Aorta (tissue), 5 donors: ENCODE measurements at regions not wholly inside any gene's neighbourhood (a gene's known extent, or its start where the extent isn't known, plus 50 kb on each side); places are given as distances from the start of the nearest gene placed in this dataset.

Experiments
- ATAC-seq: fragments of 200-7000 bp; cut with Tn5 transposase; one replicate; pipeline ENCODE4 v1.9.1; 2022; ENCODE audit warnings: moderate library complexity; ENCODE audit not compliant: low FRiP score
- DNase-seq, 2 donors: peaks; one replicate each; pipeline ENCODE4 v3.0.0-alpha.2; 2020
- H3K27ac ChIP-seq, 2 donors: one replicate each; pipeline ENCODE4 v1.5.1; 2013; ENCODE audit warnings: low read length in 2 of 2, mild to moderate bottlenecking in 2 of 2, moderate library complexity in 2 of 2, control low read depth in 1 of 2, inconsistent platforms in 1 of 2, low read depth in 1 of 2
- H3K27me3 ChIP-seq, 2 donors: one replicate each; pipeline ENCODE4 v1.6.1; 2013; ENCODE audit warnings: control low read depth in 1 of 2, low read length in 1 of 2, mild to moderate bottlenecking in 1 of 2, moderate library complexity in 1 of 2; ENCODE audit not compliant: insufficient read depth in 2 of 2, control insufficient read depth in 1 of 2
- H3K36me3 ChIP-seq, 2 donors: one replicate each; pipeline ENCODE4 v1.6.1; 2013; ENCODE audit warnings: control low read depth in 1 of 2, low read length in 1 of 2, mild to moderate bottlenecking in 1 of 2; ENCODE audit not compliant: insufficient read depth in 2 of 2, control insufficient read depth in 1 of 2
- H3K4me1 ChIP-seq, 2 donors: one replicate each; pipeline ENCODE4 v1.6.1; 2013; ENCODE audit warnings: low read length in 2 of 2, control low read depth in 1 of 2, mild to moderate bottlenecking in 1 of 2, moderate library complexity in 1 of 2; ENCODE audit not compliant: insufficient read depth in 2 of 2, control insufficient read depth in 1 of 2
- H3K4me3 ChIP-seq, 2 donors: one replicate each; pipeline ENCODE4 v1.5.1; 2013; ENCODE audit warnings: low read length in 2 of 2, control low read depth in 1 of 2, mild to moderate bottlenecking in 1 of 2
- H3K9me3 ChIP-seq: one replicate; pipeline ENCODE4 v1.6.1; 2013; ENCODE audit warnings: mild to moderate bottlenecking, low read length; ENCODE audit not compliant: control insufficient read depth
- WGBS, 2 donors: extraction: QIAGEN DNeasy Blood & Tissue Kit; methylation state at CpG; one replicate each; pipeline ENCODE4 v1.1.7; 2013; 5-methylcytosine and 5-hydroxymethylcytosine counted together
- intact Hi-C, 2 donors: fragments of 100-400 bp; cut with DNase I; formaldehyde crosslinking; loops; one replicate each; pipeline versions ENCODE4 v1.14.2 to v1.15.0; 2022
- donor health status: healthy with polysubstance abuse.
- donor health status: Bipolar disorder and iron deficiency.
- donor health status: DM: no; HTN: no; CAD: no.
- donor health status: DM: no; HTN: no; CAD: no.
- donor health status: DM: yes; HTN: yes; CAD: no.

DNA sequence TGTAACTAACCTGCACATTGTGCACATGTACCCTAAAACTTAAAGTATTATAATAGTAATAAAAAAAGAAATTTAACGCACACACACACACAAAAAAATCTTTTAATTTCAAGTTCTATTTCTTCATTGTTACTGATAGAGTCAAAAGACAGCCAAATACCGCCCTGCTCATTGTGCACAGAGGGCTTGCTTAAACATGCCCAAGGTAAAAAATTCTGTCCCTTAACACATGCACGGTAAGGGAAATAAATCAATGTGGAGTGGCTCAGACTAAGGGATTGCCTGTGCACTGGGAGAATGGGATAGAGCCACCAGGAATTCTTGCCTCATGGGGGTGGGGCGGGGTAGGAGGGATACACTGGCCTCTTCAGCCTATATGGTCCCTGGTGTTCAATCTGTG, 468.0 kb downstream of the NUP35 start:
- WGBS, 2 donors = 82 to 88% methylated on average over 4 of the region's 4 CpGs

DNA sequence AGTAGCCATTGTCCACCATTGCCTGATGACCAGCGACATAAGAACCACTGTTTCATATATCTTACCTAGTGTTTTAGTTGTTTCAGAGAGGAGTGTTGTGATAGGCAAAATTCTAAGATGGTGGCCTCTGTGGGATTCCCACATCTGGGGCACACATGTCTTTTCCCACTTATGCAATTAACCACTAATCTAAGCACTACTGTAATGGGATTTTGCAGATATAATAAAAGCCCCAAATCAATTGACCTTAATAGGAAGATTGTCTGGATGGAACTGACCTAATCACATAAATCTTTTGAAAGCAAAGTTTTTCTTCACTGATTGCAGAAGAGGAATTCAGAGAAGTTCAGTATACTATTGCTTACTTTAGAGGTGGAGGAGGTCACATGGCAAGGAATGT, 469.9 kb downstream of the NUP35 start:
- ATAC-seq = no peak
- no peak for DNase-seq
- WGBS, 2 donors = 74 to 77% methylated on average over 1 of the region's 1 CpG

More for the DNA sequence above, 468.0 kb downstream of the NUP35 start:
- no peak for ATAC-seq
- no peak overlapping the region for H3K4me3 ChIP-seq
- H3K4me1 ChIP-seq = no peaks in the 10 kb centered on the region
- DNase-seq = no peak
- intact Hi-C loops = no loop called here
- no peaks in the 10 kb centered on the region for H3K36me3 ChIP-seq
- H3K27me3 ChIP-seq = no peaks in the 10 kb centered on the region
- H3K27ac ChIP-seq = no peak overlapping the region
- no peaks in the 10 kb centered on the region for H3K9me3 ChIP-seq

DNA sequence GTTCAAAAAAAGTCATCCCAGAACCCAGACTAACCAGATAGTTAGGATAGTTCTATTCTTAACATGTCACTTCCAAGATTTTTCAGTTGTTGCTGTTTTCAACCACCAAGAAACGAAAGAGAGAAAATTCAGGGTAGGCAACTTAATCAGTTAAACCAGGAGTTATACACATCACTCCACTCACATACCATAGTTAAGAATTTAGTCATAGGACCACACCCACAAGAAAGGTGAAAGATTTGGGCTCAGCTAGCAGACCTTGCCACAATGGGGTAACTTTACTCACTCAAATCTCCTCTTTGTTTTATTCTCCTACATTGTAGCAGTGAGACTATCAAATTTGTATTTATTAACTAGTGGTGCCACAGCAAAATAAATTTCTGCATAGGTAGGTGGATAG, 473.6 kb downstream of the NUP35 start:
- H3K27me3 ChIP-seq = no peaks in the 10 kb centered on the region
- no peak overlapping the region for H3K27ac ChIP-seq
- no peaks in the 10 kb centered on the region for H3K4me1 ChIP-seq
- ATAC-seq (no peak), DNase-seq (no peak)
- intact Hi-C loops = no loop called here
- H3K9me3 ChIP-seq = no peaks in the 10 kb centered on the region
- H3K36me3 ChIP-seq = no peaks in the 10 kb centered on the region
- H3K4me3 ChIP-seq = no peak overlapping the region
- WGBS, 2 donors = 83 to 89% methylated on average over 1 of the region's 1 CpG

More for the DNA sequence above, 469.9 kb downstream of the NUP35 start:
- Histone ChIP-seq H3K27ac (no peak overlapping the region), H3K4me3 (no peak overlapping the region), H3K36me3 (no peaks in the 10 kb centered on the region), H3K9me3 (no peaks in the 10 kb centered on the region), H3K27me3 (no peaks in the 10 kb centered on the region), H3K4me1 (no peaks in the 10 kb centered on the region)
- intact Hi-C loops = no loop called here

DNA sequence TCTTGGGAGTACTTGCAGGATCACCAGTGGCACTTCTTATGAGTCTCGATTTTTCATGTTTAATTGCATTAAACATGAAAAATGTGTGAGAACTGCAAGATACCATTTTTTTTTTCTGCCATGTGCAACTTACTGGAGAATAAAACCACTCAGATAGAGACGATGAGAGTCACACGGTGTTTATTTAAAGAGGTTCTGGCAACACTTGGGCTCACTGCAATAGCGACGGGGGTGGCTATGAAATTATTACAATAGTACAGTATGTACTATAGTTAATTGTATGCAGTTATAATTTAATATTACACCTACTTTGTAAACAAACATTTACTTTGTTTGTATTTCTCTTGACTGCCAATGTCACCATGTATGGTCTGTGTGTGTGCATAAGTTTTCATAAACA, 479.8 kb downstream of the NUP35 start:
- WGBS, 2 donors = 74% methylated on average over 5 of the region's 5 CpGs
- Histone ChIP-seq H3K27me3 (no peaks in the 10 kb centered on the region), H3K9me3 (no peaks in the 10 kb centered on the region), H3K4me3 (no peak overlapping the region), H3K27ac (no peak overlapping the region), H3K36me3 (no peaks in the 10 kb centered on the region), H3K4me1 (no peaks in the 10 kb centered on the region)
- intact Hi-C loops = no loop called here
- ATAC-seq (no peak), DNase-seq (no peak)

DNA sequence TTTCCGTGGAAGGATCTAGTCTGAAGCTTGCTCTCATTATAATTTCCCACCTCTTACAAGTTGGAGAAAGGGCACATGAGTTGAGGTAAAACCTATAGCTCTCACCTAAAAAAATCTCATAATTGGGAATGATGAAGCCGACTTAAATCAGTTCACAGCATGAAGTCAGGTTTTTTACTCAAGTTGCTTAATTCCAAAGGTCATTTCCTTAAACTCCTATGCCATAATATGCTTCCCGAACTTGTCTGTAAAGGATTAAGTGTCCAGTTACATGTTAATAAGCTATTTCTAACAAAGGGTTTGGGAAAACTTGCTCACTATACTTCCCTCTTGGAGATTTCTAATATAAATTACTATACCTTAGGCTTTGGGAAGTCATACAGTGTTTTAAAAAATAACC, 481.2 kb downstream of the NUP35 start:
- H3K36me3 ChIP-seq = no peaks in the 10 kb centered on the region
- DNase-seq (no peak), ATAC-seq (no peak)
- WGBS, 2 donors = 80 to 85% methylated on average over 3 of the region's 3 CpGs
- no peak overlapping the region for H3K4me3 ChIP-seq
- H3K27ac ChIP-seq = no peak overlapping the region
- no peaks in the 10 kb centered on the region for H3K9me3 ChIP-seq
- no peaks in the 10 kb centered on the region for H3K27me3 ChIP-seq
- intact Hi-C loops = no loop called here
- no peaks in the 10 kb centered on the region for H3K4me1 ChIP-seq

DNA sequence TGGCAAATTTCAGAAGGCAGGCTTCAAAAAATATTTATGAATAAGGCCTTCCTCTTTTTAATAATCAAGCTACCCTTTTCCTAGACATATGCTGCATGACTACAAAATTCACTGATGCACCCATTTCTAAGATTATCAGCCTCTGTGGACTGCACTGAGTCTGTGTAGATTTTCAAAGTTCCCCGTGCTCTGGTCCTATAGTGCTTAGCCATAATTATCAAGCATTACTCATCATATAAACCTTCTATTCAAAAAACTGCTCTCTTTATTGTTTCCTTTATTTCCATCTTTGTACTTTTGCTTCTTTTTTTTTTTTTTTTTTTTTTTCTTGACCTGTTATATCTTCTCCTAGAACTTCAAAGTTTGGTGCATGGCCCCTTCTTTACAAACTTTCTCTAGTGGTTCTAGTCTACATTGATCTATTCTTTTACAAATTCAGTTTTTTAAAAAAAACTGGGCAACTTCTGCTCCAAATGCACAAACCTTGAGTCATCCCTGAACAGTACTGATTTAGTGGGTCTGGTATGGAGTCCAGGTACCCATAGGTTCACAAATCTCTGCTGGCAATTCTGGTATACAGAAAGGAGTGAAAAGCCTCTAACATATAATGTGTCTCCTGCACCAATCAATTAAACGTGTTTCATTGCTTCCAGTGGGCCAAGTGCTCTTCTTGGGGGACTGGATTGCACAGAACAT, 481.9 kb downstream of the NUP35 start:
- Histone ChIP-seq H3K4me3 (no peak overlapping the region), H3K9me3 (no peaks in the 10 kb centered on the region), H3K36me3 (no peaks in the 10 kb centered on the region), H3K27ac (no peak overlapping the region), H3K27me3 (no peaks in the 10 kb centered on the region), H3K4me1 (no peaks in the 10 kb centered on the region)
- no peak for DNase-seq
- 82 to 88% methylated on average over 2 of the region's 2 CpGs for WGBS, 2 donors
- ATAC-seq = no peak
- intact Hi-C loops = no loop called here

DNA sequence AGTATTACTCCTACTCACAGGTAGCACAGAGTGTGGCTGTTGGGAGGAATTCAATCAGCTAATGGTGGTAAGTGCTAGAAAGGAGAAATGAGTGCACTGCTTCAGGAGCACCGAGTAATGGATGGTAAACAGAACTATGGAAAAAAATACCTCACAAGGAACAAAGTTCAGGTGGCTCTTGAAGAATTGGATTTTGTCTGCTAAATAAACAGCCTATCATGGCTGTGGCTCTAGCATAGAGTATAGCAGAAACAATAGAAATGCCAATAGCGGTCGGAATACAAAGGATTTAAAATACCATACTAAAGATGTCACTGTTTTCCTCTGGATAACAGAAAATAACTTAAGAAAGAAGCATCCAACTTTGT, 482.5 kb downstream of the NUP35 start:
- Histone ChIP-seq H3K27ac (no peak overlapping the region), H3K36me3 (no peaks in the 10 kb centered on the region), H3K4me3 (no peak overlapping the region), H3K9me3 (no peaks in the 10 kb centered on the region), H3K27me3 (no peaks in the 10 kb centered on the region), H3K4me1 (no peaks in the 10 kb centered on the region)
- intact Hi-C loops = no loop called here
- DNase-seq (no peak), ATAC-seq (no peak)
- WGBS, 2 donors = 74 to 80% methylated on average over 3 of the region's 3 CpGs

DNA sequence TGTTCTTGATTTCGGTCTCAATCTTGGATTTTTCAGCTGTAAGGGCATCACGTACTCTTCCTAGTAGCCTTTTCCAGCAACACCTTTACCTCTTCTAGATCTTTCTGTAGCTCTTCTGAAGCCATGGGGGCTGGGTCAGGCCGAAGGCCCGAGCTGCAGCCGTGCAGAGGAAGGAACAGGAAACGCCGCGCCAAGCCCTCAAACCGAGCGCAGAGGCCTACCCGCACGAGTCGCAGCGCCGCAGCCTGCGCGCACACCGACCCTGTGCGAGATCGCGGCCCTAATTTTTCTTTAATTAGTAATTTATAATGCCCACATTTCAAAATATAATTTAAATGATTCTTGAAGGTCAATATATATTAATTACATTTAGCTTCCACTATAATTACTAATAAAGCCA, 483.8 kb downstream of the NUP35 start:
- H3K9me3 ChIP-seq = no peaks in the 10 kb centered on the region
- 96% methylated on average over 21 of the region's 21 CpGs for WGBS, 2 donors

DNA sequence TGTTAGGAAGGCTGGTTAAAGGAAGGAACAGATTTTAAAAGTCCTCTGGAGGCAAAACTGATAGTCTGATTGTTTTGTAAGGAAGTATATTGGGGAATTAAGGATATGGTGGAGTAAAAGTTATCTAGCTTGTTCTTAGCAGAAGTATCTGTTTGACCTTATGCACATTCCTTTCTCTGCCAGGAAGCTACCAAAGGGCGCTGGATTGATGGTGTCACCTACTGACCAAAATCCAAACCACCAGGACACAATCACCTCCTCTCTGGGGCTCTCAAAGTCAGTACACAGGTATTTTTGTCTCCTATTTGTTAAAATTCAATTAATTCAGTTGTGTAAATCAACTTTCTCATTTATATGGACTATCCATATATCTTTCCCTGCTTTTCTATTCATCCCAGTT, 484.5 kb downstream of the NUP35 start:
- Histone ChIP-seq H3K27me3 (no peaks in the 10 kb centered on the region), H3K27ac (no peak overlapping the region), H3K9me3 (no peaks in the 10 kb centered on the region), H3K4me1 (no peaks in the 10 kb centered on the region), H3K4me3 (no peak overlapping the region), H3K36me3 (no peaks in the 10 kb centered on the region)
- intact Hi-C loops = no loop called here
- DNase-seq (no peak), ATAC-seq (no peak)
- WGBS, 2 donors = 94 to 97% methylated on average over 1 of the region's 1 CpG

More for the DNA sequence above, 483.8 kb downstream of the NUP35 start:
- Histone ChIP-seq H3K27me3 (no peaks in the 10 kb centered on the region), H3K4me3 (no peak overlapping the region), H3K4me1 (no peaks in the 10 kb centered on the region), H3K27ac (no peak overlapping the region), H3K36me3 (no peaks in the 10 kb centered on the region)
- ATAC-seq = no peak
- no peak for DNase-seq
- intact Hi-C loops = no loop called here
